GM12878 (cell line): ENCODE measurements at regions not wholly inside any gene's neighbourhood (a gene's known extent, or its start where the extent isn't known, plus 50 kb on each side); places are given as distances from the start of the nearest gene placed in this dataset.

Experiments
- ATAC-seq: fragments of 200-7000 bp; cut with Tn5 transposase; 3 replicates; pipeline ENCODE4 v1.9.1; 2020; ENCODE audit warnings: mild to moderate bottlenecking, moderate library complexity
- BruUV-seq: library from RNA; stranded (reverse); fragments of 400-500 nt; replicated peaks from 2 replicates; lab custom pipeline; 2021; lab: Mats Ljungman, UMichigan
- CTCF ChIA-PET: fragments of 300-600 bp; sonication (Branson Sonifier 250); formaldehyde crosslinking; extraction: SDS; loops from one replicate; lab custom pipeline; 2021; ENCODE audit warnings: inconsistent platforms; lab: Yijun Ruan, JAX
- POLR2A ChIA-PET: fragments of 350-600 bp; formaldehyde crosslinking; extraction: SDS; loops from one replicate; lab custom pipeline; 2021; ENCODE audit warnings: inconsistent platforms; lab: Charles Lee
- RAD21 ChIA-PET: fragments of 300-600 bp; sonication (Branson Sonifier 250); formaldehyde crosslinking; loops from one replicate; lab custom pipeline; 2023; ENCODE audit warnings: antibody characterized with exemption; ENCODE audit not compliant: unreplicated experiment; lab: Charles Lee
- SMC1A ChIA-PET: fragments of 300-600 bp; sonication (Branson Sonifier 250); formaldehyde crosslinking; loops from one replicate; lab custom pipeline; 2023; ENCODE audit not compliant: unreplicated experiment, uncharacterized antibody; lab: Charles Lee
- DNase-seq: peaks from one replicate; pipeline ENCODE4 v3.0.0-alpha.2; 2011; ENCODE audit warnings: low read depth, low spot score
- FAIRE-seq: peaks from 3 replicates; lab custom pipeline; 2011; peaks lifted over from hg19 to GRCh38; lab: Jason Lieb, UNC
- H2AFZ ChIP-seq: 2 replicates; pipeline ENCODE4 v1.6.0; 2011; ENCODE audit warnings: low read depth, low read length, control low read depth; ENCODE audit not compliant: control insufficient read depth
- H3K27ac ChIP-seq: 2 replicates; pipeline ENCODE4 v1.5.1; 2011; ENCODE audit warnings: control low read depth; ENCODE audit not compliant: control insufficient read depth, insufficient read depth
- H3K27me3 ChIP-seq, 2 experiments: replicated peaks in 1 of 2; 2 replicates each; pipeline versions ENCODE4 v1.6.0 to v1.6.1; 2011; ENCODE audit warnings: low read length in 1 of 2; ENCODE audit not compliant: control insufficient read depth in 2 of 2, insufficient read depth in 2 of 2
- H3K36me3 ChIP-seq, 2 experiments: 2 replicates each; pipeline ENCODE4 v1.5.1; 2011; ENCODE audit warnings: low read length in 1 of 2; ENCODE audit not compliant: control insufficient read depth in 2 of 2, insufficient read depth in 2 of 2
- H3K4me1 ChIP-seq: 2 replicates; pipeline ENCODE4 v1.6.1; 2011; ENCODE audit warnings: mild to moderate bottlenecking, low read length, moderate library complexity, mixed read lengths; ENCODE audit not compliant: control insufficient read depth, insufficient read depth
- H3K4me2 ChIP-seq: 2 replicates; pipeline ENCODE4 v1.6.0; 2011; ENCODE audit warnings: control low read depth; ENCODE audit not compliant: control insufficient read depth, insufficient read depth
- H3K4me3 ChIP-seq: fragments of 200-600 bp; sonication (generic); 2 replicates; pipeline ENCODE4 v1.5.1; 2016
- H3K79me2 ChIP-seq: 2 replicates; pipeline ENCODE4 v1.6.0; 2011; ENCODE audit warnings: low read length; ENCODE audit not compliant: control insufficient read depth, insufficient read depth
- H3K9ac ChIP-seq: 2 replicates; pipeline ENCODE4 v1.8.0; 2011; ENCODE audit warnings: low read length, control low read depth, mixed read lengths; ENCODE audit not compliant: control insufficient read depth, insufficient read depth
- H3K9me3 ChIP-seq: replicated peaks from 3 replicates; pipeline ENCODE4 v1.5.1; 2011; ENCODE audit warnings: mild to moderate bottlenecking, low read length; ENCODE audit not compliant: control insufficient read depth, insufficient read depth
- H4K20me1 ChIP-seq: 2 replicates; pipeline ENCODE4 v1.6.0; 2011; ENCODE audit not compliant: control insufficient read depth, insufficient read depth
- BACH1 ChIP-seq: fragments of 450-650 bp; IDR thresholded peaks from 2 replicates; pipeline ENCODE4 v1.6.1; 2017; ENCODE audit warnings: mild to moderate bottlenecking, borderline replicate concordance
- BHLHE40 ChIP-seq, 2 experiments: fragments of 450-650 bp in 1 of 2; IDR thresholded peaks; 2 replicates each; pipeline ENCODE4 v1.6.1; 2011 to 2017; ENCODE audit warnings: low read depth in 2 of 2, borderline replicate concordance in 1 of 2, improper control_type of control experiment in 1 of 2, low read length in 1 of 2, mild to moderate bottlenecking in 1 of 2
- BRCA1 ChIP-seq: IDR thresholded peaks from 2 replicates; pipeline ENCODE4 v1.6.1; 2011; ENCODE audit warnings: low read depth, low read length, improper control_type of control experiment
- CHD4 ChIP-seq: fragments of 200-600 bp; sonication (generic); IDR thresholded peaks from 2 replicates; pipeline ENCODE4 v1.6.1; 2016; ENCODE audit warnings: mild to moderate bottlenecking
- DPF2 ChIP-seq: fragments of 450-650 bp; IDR thresholded peaks from 2 replicates; pipeline ENCODE4 v1.6.1; 2017; ENCODE audit warnings: mild to moderate bottlenecking
- EP300 ChIP-seq, 2 experiments: fragments of 150-350 bp in 1 of 2; IDR thresholded peaks; 2 replicates each; pipeline ENCODE4 v1.6.1; 2011 to 2012; ENCODE audit warnings: low read depth in 2 of 2, low read length in 2 of 2, borderline replicate concordance in 1 of 2, improper control_type of control experiment in 1 of 2, inconsistent platforms in 1 of 2; ENCODE audit not compliant: control insufficient read depth in 1 of 2
- HDGF ChIP-seq: fragments of 450-650 bp; IDR thresholded peaks from 2 replicates; pipeline ENCODE4 v1.6.1; 2016; ENCODE audit warnings: antibody characterized with exemption
- KLF5 ChIP-seq: fragments of 450-650 bp; IDR thresholded peaks from 2 replicates; pipeline ENCODE4 v1.6.1; 2014; ENCODE audit warnings: mild to moderate bottlenecking; ENCODE audit not compliant: partially characterized antibody
- MEF2A ChIP-seq: IDR thresholded peaks from 2 replicates; pipeline ENCODE4 v1.6.1; 2011; ENCODE audit warnings: low read depth, mild to moderate bottlenecking, low read length, moderate library complexity; ENCODE audit not compliant: insufficient read depth
- NFXL1 ChIP-seq: fragments of 450-650 bp; IDR thresholded peaks from 2 replicates; pipeline ENCODE4 v1.6.1; 2017; ENCODE audit warnings: antibody characterized with exemption, mild to moderate bottlenecking, borderline replicate concordance
- NR2C1 ChIP-seq: fragments of 450-650 bp; IDR thresholded peaks from 2 replicates; pipeline ENCODE4 v1.6.1; 2017; ENCODE audit warnings: antibody characterized with exemption, mild to moderate bottlenecking, moderate library complexity
- RELA ChIP-seq: fragments of 450-650 bp; IDR thresholded peaks from 2 replicates; pipeline ENCODE4 v1.8.0; 2014; ENCODE audit warnings: borderline replicate concordance; ENCODE audit not compliant: partially characterized antibody
- SIX5 ChIP-seq: IDR thresholded peaks from 2 replicates; pipeline ENCODE4 v1.6.1; 2011; ENCODE audit warnings: mild to moderate bottlenecking, low read depth, low read length, moderate library complexity; ENCODE audit not compliant: severe bottlenecking
- WGBS: methylation state at CpG from one replicate; pipeline ENCODE4 v1.1.6; 2016; ENCODE audit warnings: low lambda C conversion rate; ENCODE audit not compliant: insufficient replicate concordance, insufficient coverage; ENCODE audit errors: missing lambda C conversion rate; 5-methylcytosine and 5-hydroxymethylcytosine counted together
- in situ Hi-C: fragments of 300-500 bp; cut with MboI; formaldehyde crosslinking; loops from 9 replicates; pipeline ENCODE4 v1.14.3; 2018; ENCODE audit warnings: mixed read lengths
- intact Hi-C: fragments of 100-400 bp; cut with micrococcal nuclease; formaldehyde crosslinking; loops from one replicate; pipeline ENCODE4 v1.14.2; 2022; ENCODE audit not compliant: unreplicated experiment
- TF ChIP-seq, protein P1 (sequence below): fragments of 450-650 bp; IDR thresholded peaks from 2 replicates; pipeline ENCODE4 v1.6.1; 2017; ENCODE audit warnings: mild to moderate bottlenecking, moderate library complexity
- TF ChIP-seq, protein P2 (sequence below): IDR thresholded peaks from 2 replicates; pipeline ENCODE4 v1.6.1; 2011; ENCODE audit warnings: low read depth, mild to moderate bottlenecking, low read length, moderate library complexity, borderline replicate concordance; ENCODE audit errors: extremely low read depth
- TF ChIP-seq, protein P3 (sequence below): IDR thresholded peaks from 2 replicates; pipeline ENCODE4 v1.6.1; 2011; ENCODE audit warnings: borderline replicate concordance, low read depth, mild to moderate bottlenecking, moderate library complexity, mixed read lengths, low read length; ENCODE audit not compliant: insufficient read depth; ENCODE audit errors: extremely low read length
- TF ChIP-seq, protein P4 (sequence below): fragments of 450-650 bp; IDR thresholded peaks from 2 replicates; pipeline ENCODE4 v1.6.1; 2017; ENCODE audit warnings: low read depth, mild to moderate bottlenecking, moderate library complexity

DNA sequence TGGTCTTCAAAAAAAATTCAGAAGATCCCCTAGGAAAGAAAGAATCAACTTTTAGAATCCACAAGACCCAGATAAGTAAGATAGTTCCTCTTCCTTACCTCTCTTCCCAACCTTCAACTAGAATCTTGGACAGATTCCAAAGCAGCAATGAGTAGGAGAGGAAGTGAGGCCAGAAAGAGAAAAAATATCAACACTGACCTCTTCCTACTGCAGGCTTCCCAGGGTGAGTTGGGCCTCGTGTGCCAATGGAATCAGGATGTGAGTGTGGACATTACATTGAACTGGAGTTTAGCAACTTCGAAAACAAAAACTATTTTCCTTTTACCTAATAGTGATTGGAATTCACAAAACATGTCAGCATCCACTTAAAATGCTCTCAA, 102.5 kb upstream of the PIEZO2 start:
- Histone ChIP-seq H3K27me3 (no peaks in the 10 kb centered on the region; a peak in 1 of 4 replicates), H4K20me1 (no peaks in the 10 kb centered on the region), H2AFZ (no peak overlapping the region), H3K4me3 (no peak overlapping the region), H3K9ac (no peak overlapping the region), H3K79me2 (no peaks in the 10 kb centered on the region), H3K4me1 (no peaks in the 10 kb centered on the region), H3K27ac (no peak overlapping the region), H3K9me3 (no peaks in the 10 kb centered on the region; the same call in 2 of the 3 replicates), H3K4me2 (no peak overlapping the region), H3K36me3 (no peaks in the 10 kb centered on the region)
- RAD21 ChIA-PET, result no interaction called here
- intact Hi-C loops (no loop called here), in situ Hi-C loops (no loop called here)
- ATAC-seq (no peak), DNase-seq (no peak), FAIRE-seq (no peak)
- CTCF ChIA-PET, result no interaction called here
- no TSS peak for BruUV-seq
- WGBS, result 13% methylated on average over 2 of the region's 2 CpGs
- SMC1A ChIA-PET, result no interaction called here
- POLR2A ChIA-PET, result no interaction called here
- TF ChIP-seq DPF2 (no peak), NR2C1 (no peak), BHLHE40 (IDR thresholded peaks at IDR 0.05; ENCODE audit: borderline replicate concordance in 1 of 2, low read depth in 2 of 2, low read length in 1 of 2) (no peak), BRCA1 (no peak), RELA (no peak), BACH1 (no peak), EP300 (IDR thresholded peaks at IDR 0.05; ENCODE audit: borderline replicate concordance in 1 of 2, control insufficient read depth in 1 of 2, low read depth in 2 of 2, low read length in 2 of 2) (no peak), MEF2A (no peak), NFXL1 (no peak), CHD4 (no peak), KLF5 (no peak), HDGF (no peak), SIX5 (no peak)
- TF ChIP-seq, protein P1, sequence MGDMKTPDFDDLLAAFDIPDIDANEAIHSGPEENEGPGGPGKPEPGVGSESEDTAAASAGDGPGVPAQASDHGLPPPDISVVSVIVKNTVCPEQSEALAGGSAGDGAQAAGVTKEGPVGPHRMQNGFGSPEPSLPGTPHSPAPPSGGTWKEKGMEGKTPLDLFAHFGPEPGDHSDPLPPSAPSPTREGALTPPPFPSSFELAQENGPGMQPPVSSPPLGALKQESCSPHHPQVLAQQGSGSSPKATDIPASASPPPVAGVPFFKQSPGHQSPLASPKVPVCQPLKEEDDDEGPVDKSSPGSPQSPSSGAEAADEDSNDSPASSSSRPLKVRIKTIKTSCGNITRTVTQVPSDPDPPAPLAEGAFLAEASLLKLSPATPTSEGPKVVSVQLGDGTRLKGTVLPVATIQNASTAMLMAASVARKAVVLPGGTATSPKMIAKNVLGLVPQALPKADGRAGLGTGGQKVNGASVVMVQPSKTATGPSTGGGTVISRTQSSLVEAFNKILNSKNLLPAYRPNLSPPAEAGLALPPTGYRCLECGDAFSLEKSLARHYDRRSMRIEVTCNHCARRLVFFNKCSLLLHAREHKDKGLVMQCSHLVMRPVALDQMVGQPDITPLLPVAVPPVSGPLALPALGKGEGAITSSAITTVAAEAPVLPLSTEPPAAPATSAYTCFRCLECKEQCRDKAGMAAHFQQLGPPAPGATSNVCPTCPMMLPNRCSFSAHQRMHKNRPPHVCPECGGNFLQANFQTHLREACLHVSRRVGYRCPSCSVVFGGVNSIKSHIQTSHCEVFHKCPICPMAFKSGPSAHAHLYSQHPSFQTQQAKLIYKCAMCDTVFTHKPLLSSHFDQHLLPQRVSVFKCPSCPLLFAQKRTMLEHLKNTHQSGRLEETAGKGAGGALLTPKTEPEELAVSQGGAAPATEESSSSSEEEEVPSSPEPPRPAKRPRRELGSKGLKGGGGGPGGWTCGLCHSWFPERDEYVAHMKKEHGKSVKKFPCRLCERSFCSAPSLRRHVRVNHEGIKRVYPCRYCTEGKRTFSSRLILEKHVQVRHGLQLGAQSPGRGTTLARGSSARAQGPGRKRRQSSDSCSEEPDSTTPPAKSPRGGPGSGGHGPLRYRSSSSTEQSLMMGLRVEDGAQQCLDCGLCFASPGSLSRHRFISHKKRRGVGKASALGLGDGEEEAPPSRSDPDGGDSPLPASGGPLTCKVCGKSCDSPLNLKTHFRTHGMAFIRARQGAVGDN, result no peak
- TF ChIP-seq, protein P2, sequence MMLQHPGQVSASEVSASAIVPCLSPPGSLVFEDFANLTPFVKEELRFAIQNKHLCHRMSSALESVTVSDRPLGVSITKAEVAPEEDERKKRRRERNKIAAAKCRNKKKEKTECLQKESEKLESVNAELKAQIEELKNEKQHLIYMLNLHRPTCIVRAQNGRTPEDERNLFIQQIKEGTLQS, result no peak
- TF ChIP-seq, protein P3, sequence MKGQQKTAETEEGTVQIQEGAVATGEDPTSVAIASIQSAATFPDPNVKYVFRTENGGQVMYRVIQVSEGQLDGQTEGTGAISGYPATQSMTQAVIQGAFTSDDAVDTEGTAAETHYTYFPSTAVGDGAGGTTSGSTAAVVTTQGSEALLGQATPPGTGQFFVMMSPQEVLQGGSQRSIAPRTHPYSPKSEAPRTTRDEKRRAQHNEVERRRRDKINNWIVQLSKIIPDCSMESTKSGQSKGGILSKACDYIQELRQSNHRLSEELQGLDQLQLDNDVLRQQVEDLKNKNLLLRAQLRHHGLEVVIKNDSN, result no peak
- TF ChIP-seq, protein P4, sequence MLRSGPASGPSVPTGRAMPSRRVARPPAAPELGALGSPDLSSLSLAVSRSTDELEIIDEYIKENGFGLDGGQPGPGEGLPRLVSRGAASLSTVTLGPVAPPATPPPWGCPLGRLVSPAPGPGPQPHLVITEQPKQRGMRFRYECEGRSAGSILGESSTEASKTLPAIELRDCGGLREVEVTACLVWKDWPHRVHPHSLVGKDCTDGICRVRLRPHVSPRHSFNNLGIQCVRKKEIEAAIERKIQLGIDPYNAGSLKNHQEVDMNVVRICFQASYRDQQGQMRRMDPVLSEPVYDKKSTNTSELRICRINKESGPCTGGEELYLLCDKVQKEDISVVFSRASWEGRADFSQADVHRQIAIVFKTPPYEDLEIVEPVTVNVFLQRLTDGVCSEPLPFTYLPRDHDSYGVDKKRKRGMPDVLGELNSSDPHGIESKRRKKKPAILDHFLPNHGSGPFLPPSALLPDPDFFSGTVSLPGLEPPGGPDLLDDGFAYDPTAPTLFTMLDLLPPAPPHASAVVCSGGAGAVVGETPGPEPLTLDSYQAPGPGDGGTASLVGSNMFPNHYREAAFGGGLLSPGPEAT, result no peak
